ENCODE measurements at regions not wholly inside any gene's neighbourhood (a gene's known extent, or its start where the extent isn't known, plus 50 kb on each side); places are given as distances from the start of the nearest gene placed in this dataset.

DNA sequence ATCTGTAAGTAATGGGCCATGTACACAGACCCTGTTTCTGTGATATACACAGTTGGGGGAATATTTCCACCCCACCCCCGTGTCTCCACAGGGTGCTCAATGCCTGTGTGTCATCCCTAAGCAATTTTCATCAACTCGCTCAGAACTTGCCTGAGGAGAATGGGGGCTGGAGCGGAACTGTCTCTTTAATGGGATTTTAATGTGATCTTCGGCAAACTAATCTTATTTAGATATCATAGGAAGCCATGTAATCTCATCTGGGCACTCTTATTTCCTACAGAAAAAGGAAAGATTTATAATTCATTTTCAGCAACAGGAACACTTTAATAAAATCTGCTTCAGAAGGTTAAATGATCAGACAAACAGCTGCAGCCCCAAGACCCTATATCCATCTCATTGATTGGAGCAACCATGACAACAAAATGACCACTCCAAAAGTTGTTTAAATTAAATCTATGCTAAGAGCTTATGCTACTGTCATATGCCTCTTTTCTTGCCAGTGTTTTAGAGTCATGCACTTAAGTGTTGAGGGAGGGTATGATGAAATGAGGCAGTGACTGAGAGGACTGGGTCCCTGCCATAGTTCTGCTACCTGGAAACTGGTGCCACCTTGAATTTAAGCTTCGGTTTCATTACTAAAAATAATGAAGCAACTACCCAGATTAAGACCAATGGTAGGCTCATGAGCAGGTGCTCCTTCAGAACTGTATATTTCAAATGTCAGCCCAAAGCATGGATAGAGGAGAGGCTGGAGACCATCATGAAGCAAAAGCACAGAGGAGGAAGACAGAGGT is 183.1 kb upstream of the DDX18 start:
- Mint-ChIP-seq H3K27ac (no peak overlapping the region), H3K4me1 (no peaks in the 10 kb centered on the region), H3K4me3 (no peak overlapping the region), H3K9me3 (peaks cover 13% of the 10 kb centered on the region), H3K36me3 (ENCODE audit: low read depth) (no peaks in the 10 kb centered on the region), H3K27me3 (ENCODE audit: low read depth) (no peaks in the 10 kb centered on the region)
- no peak for TF ChIP-seq CTCF (IDR thresholded peaks at IDR 0.05; ENCODE audit: unreplicated experiment in 3 of 3)

GRCh38 chr2:117635481-117635880 is 179.0 kb upstream of the DDX18 start:
- no peak for TF ChIP-seq CTCF (IDR thresholded peaks at IDR 0.05; ENCODE audit: unreplicated experiment in 3 of 3)
- Mint-ChIP-seq H3K36me3 (ENCODE audit: low read depth) (no peaks in the 10 kb centered on the region), H3K27ac (no peak overlapping the region), H3K9me3 (peaks cover 16% of the 10 kb centered on the region), H3K27me3 (ENCODE audit: low read depth) (no peaks in the 10 kb centered on the region), H3K4me3 (no peak overlapping the region), H3K4me1 (no peaks in the 10 kb centered on the region)

DNA sequence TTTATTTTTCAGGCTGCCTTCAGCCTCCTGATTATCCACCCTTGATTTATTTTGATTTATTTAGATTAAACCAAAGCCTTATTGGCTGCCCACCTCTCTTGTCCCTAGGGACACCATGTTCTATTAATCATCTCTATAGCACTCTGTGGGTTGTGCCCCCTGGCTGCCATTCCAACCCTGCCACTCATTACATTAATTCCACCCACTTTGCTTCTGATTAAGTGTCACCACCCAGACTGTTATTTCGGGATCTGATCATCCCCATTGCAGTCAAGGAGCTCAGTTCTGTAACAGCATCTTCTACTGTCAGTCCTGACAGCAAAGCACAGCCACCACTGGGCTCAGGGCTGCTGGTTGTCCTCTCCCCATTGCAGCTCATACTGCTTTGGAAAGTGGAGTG is 175.1 kb upstream of the DDX18 start:
- no peak overlapping the region for H3K4me3 Mint-ChIP-seq
- peaks cover 3% of the 10 kb centered on the region for H3K27me3 Mint-ChIP-seq (ENCODE audit: low read depth)
- H3K4me1 Mint-ChIP-seq, result no peaks in the 10 kb centered on the region
- H3K36me3 Mint-ChIP-seq (ENCODE audit: low read depth), result no peaks in the 10 kb centered on the region
- H3K9me3 Mint-ChIP-seq, result peaks cover 9% of the 10 kb centered on the region
- TF ChIP-seq CTCF (IDR thresholded peaks at IDR 0.05; ENCODE audit: unreplicated experiment in 3 of 3), result no peak
- H3K27ac Mint-ChIP-seq, result no peak overlapping the region

- no peak overlapping the region for H3K27ac Mint-ChIP-seq
- peaks cover 3% of the 10 kb centered on the region for H3K27me3 Mint-ChIP-seq (ENCODE audit: low read depth)
- no peaks in the 10 kb centered on the region for H3K36me3 Mint-ChIP-seq (ENCODE audit: low read depth)
- H3K4me3 Mint-ChIP-seq, result no peak overlapping the region
- H3K4me1 Mint-ChIP-seq, result no peaks in the 10 kb centered on the region
- TF ChIP-seq CTCF (IDR thresholded peaks at IDR 0.05; ENCODE audit: unreplicated experiment in 3 of 3), result no peak
- H3K9me3 Mint-ChIP-seq, result peaks cover 7% of the 10 kb centered on the region
Measured at GRCh38 chr2:117644403-117644802, 170.1 kb upstream of the DDX18 start.

GRCh38 chr2:117645458-117645857 is 169.0 kb upstream of the DDX18 start:
- no peaks in the 10 kb centered on the region for H3K4me1 Mint-ChIP-seq
- H3K27ac Mint-ChIP-seq, result no peak overlapping the region
- H3K9me3 Mint-ChIP-seq, result peaks cover 5% of the 10 kb centered on the region
- H3K4me3 Mint-ChIP-seq, result no peak overlapping the region
- no peaks in the 10 kb centered on the region for H3K36me3 Mint-ChIP-seq (ENCODE audit: low read depth)
- H3K27me3 Mint-ChIP-seq (ENCODE audit: low read depth), result peaks cover 3% of the 10 kb centered on the region
- no peak for TF ChIP-seq CTCF (IDR thresholded peaks at IDR 0.05; ENCODE audit: unreplicated experiment in 3 of 3)

DNA sequence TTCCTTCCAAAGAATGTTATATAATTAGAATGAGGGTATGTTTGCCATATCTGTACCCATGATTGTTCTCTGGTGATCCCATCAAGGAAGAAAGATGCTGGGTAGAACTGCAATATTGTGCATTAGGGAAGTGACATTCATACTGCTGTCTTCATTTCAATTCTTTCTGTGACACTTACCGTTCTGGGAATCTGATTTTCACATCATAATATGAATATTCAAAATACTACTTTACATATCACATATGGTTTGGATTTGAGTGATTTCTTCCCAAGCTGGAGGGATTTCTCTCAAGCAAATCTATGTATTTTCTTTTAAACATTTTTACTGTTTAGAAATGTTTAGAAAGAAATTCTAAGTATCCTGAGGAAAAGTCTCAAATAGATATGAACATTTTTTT is 168.4 kb upstream of the DDX18 start:
- H3K4me3 Mint-ChIP-seq, result no peak overlapping the region
- H3K27me3 Mint-ChIP-seq (ENCODE audit: low read depth), result peaks cover 3% of the 10 kb centered on the region
- peaks cover 5% of the 10 kb centered on the region for H3K9me3 Mint-ChIP-seq

More for the DNA sequence above, 168.4 kb upstream of the DDX18 start:
- Mint-ChIP-seq H3K27ac (no peak overlapping the region), H3K4me1 (no peaks in the 10 kb centered on the region), H3K36me3 (ENCODE audit: low read depth) (no peaks in the 10 kb centered on the region)
- TF ChIP-seq CTCF (IDR thresholded peaks at IDR 0.05; ENCODE audit: unreplicated experiment in 3 of 3), result no peak

Measured in nephron (organoid).